ENCODE measurements at regions not wholly inside any gene's neighbourhood (a gene's known extent, or its start where the extent isn't known, plus 50 kb on each side); places are given as distances from the start of the nearest gene placed in this dataset.

DNA sequence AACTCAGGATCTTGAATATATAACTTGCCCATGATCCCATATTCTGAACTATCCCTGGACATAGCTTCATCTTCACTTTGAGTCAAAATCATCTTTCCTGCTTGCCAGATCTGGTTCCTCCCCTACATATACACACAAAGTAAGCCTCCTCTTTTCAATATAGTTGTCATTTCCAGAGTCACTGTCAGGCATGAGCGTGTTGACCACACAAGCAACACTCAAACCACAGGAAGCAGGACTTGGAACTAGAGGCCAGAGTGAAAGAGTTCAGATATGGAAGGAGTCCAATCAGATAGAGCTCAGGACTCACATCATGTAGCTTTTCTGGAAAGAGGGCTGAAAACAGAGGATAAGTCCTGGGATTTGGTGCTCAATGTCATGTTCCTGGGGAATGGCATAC lies 1140.6 kb downstream of the BCL11B start:
- Histone ChIP-seq H3K4me3 (ENCODE audit: low read depth, low read length) (no peak overlapping the region), H3K9me3 (ENCODE audit: control insufficient read depth, insufficient read depth, low read length) (peaks cover 26% of the 10 kb centered on the region), H3K27me3 (ENCODE audit: control insufficient read depth, insufficient read depth, low read length) (no peaks in the 10 kb centered on the region), H3K27ac (ENCODE audit: low read depth, low read length) (no peak overlapping the region)
- ChIA-PET CTCF (no interaction called here), POLR2A (no interaction called here)
- no peak for DNase-seq (ENCODE audit: low read depth, low spot score)
- TF ChIP-seq, protein P1, sequence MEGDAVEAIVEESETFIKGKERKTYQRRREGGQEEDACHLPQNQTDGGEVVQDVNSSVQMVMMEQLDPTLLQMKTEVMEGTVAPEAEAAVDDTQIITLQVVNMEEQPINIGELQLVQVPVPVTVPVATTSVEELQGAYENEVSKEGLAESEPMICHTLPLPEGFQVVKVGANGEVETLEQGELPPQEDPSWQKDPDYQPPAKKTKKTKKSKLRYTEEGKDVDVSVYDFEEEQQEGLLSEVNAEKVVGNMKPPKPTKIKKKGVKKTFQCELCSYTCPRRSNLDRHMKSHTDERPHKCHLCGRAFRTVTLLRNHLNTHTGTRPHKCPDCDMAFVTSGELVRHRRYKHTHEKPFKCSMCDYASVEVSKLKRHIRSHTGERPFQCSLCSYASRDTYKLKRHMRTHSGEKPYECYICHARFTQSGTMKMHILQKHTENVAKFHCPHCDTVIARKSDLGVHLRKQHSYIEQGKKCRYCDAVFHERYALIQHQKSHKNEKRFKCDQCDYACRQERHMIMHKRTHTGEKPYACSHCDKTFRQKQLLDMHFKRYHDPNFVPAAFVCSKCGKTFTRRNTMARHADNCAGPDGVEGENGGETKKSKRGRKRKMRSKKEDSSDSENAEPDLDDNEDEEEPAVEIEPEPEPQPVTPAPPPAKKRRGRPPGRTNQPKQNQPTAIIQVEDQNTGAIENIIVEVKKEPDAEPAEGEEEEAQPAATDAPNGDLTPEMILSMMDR (IDR thresholded peaks at IDR 0.05; ENCODE audit: low read depth, low read length): no peak

DNA sequence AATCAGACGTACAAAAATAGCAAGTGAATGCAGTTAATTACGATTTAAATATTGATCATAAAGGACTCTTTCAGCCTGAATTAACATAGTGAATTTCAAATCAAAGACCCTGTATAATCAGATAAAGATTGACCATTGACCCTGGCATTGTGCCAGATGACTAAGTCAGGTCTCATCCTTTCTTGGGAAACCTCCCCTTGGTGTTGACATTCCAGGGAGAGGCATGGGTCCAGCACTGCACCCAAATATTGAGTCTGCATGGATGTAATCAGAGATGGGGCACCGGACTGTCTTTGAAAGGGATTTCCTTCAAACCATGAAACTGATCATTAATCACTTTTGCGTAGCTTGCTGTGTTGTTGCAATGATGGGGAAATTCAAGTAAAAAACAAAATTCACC lies 1138.2 kb downstream of the BCL11B start:
- Histone ChIP-seq H3K9me3 (ENCODE audit: control insufficient read depth, insufficient read depth, low read length) (peaks cover 28% of the 10 kb centered on the region), H3K4me3 (ENCODE audit: low read depth, low read length) (no peak overlapping the region), H3K27ac (ENCODE audit: low read depth, low read length) (no peak overlapping the region), H3K27me3 (ENCODE audit: control insufficient read depth, insufficient read depth, low read length) (no peaks in the 10 kb centered on the region)
- TF ChIP-seq, protein P1 (IDR thresholded peaks at IDR 0.05; ENCODE audit: low read depth, low read length): no peak
- CTCF ChIA-PET: no interaction called here
- DNase-seq (ENCODE audit: low read depth, low spot score): no peak
- POLR2A ChIA-PET: no interaction called here

DNA sequence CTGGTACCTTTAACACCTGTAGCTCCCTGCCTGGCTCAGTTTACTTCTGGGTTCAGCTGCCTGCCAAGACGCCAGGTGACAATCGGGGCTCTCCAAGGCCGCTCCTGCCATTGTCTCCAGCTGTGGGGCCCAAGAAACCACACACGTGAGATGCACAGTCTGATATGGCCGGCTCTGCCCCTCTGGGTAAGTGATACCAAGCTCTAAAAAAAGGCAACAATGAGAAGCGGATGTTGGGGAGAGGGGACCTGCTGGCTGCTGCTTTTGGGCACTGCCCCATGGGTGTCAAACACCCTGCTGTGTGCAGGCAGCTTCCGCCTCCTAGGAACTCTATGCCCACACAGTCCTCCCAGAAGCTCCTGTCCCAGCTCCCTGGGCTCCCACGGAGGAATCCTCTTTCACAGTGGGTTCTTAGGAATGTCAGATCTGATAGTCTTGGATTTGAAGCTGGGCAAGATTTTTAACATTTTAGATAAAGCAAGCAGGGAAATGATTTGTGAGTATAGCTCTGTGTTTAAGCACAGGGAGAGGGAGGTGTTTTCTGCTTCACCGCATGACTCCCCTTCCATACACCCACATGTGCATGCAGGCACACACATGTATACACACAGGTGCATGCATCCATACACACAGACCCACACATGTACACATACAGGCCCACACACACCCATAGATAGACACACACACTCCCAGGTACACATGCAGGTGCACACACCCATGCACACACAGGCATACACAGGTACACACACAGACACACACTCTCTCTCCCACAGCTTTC lies 1135.8 kb downstream of the BCL11B start:
- POLR2A ChIA-PET: no interaction called here
- Histone ChIP-seq H3K27me3 (ENCODE audit: control insufficient read depth, insufficient read depth, low read length) (no peaks in the 10 kb centered on the region), H3K4me3 (ENCODE audit: low read depth, low read length) (no peak overlapping the region), H3K9me3 (ENCODE audit: control insufficient read depth, insufficient read depth, low read length) (peaks cover 29% of the 10 kb centered on the region), H3K27ac (ENCODE audit: low read depth, low read length) (no peak overlapping the region)
- TF ChIP-seq, protein P1 (IDR thresholded peaks at IDR 0.05; ENCODE audit: low read depth, low read length): no peak
- CTCF ChIA-PET: no interaction called here
- DNase-seq (ENCODE audit: low read depth, low spot score): no peak

DNA sequence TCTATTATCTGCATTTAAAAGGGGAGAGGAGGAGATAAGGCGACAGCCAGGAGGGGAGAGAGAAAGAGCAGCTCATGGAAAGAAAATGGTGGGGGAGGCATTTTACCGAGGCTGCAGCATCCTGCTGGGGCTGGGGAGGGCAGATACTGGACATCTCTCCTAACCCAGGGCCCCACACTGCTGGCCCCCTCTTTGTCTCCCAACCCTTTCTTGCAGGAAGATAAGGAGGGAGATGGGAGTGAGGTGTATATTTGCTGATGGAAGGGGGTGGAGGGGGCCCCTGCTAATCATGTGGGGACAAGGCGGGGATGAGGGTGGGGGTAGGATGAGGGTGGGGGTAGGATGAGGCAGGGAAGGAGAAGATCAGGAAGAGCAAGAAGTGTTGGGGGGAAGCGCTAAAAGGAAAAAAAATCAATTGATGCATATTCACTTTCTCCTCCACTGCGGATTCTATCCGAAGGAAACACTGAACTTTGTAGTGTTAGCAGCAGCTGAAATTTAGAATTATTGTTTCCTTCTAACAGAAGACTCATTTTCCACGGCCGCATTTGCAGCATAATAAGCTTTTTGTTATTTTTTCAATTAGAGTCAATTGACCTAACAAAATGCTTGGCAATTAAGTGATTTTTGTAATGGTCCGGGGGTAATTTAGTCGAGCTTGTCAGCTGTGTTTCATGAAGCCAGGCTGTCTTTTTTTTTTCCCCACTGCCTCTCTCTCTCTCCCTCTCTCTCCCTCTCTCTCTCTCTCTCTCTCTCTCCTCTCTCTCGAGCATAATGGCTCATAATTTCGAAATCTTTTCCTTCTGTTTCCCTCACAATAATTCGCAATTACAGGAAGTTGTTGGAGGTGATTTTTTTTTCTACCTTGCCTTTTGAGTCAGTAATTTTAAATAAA lies 1134.6 kb downstream of the BCL11B start:
- Histone ChIP-seq H3K27ac (ENCODE audit: low read depth, low read length) (no peak overlapping the region), H3K27me3 (ENCODE audit: control insufficient read depth, insufficient read depth, low read length) (no peaks in the 10 kb centered on the region), H3K4me3 (ENCODE audit: low read depth, low read length) (no peak overlapping the region), H3K9me3 (ENCODE audit: control insufficient read depth, insufficient read depth, low read length) (peaks cover 23% of the 10 kb centered on the region)
- TF ChIP-seq, protein P1 (IDR thresholded peaks at IDR 0.05; ENCODE audit: low read depth, low read length): no peak
- DNase-seq (ENCODE audit: low read depth, low spot score): no peak
- ChIA-PET POLR2A (no interaction called here), CTCF (no interaction called here)

DNA sequence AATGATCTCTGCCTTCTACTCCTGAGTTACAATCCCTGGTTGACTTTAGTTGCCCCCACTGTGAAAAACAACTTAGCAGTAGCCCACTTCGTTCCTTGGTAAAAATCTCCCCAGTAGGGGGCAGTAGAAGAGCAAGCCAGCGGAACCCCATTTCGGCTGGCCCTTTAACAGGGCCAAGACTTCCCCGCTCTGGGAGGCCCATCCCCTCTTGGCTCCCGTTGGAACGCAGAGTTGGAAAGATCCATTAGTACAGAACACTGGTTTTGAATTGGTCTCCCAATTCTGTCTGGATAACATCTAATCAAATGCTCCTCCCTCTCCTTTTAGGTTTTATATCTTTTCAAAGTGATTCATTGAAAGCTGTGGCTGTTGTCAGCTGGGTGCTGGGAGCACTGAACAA lies 1133.3 kb downstream of the BCL11B start:
- Histone ChIP-seq H3K27ac (ENCODE audit: low read depth, low read length) (no peak overlapping the region), H3K27me3 (ENCODE audit: control insufficient read depth, insufficient read depth, low read length) (no peaks in the 10 kb centered on the region), H3K4me3 (ENCODE audit: low read depth, low read length) (no peak overlapping the region), H3K9me3 (ENCODE audit: control insufficient read depth, insufficient read depth, low read length) (peaks cover 16% of the 10 kb centered on the region)
- POLR2A ChIA-PET: no interaction called here
- TF ChIP-seq, protein P1 (IDR thresholded peaks at IDR 0.05; ENCODE audit: low read depth, low read length): no peak
- no peak for DNase-seq (ENCODE audit: low read depth, low spot score)
- CTCF ChIA-PET: no interaction called here

Data from AG04450 (cell line).